GM12864 (cell line): ENCODE measurements at regions not wholly inside any gene's neighbourhood (a gene's known extent, or its start where the extent isn't known, plus 50 kb on each side); places are given as distances from the start of the nearest gene placed in this dataset.

Experiments
- DNase-seq: peaks from one replicate; pipeline ENCODE4 v3.0.0-alpha.2; 2011; ENCODE audit warnings: low read depth
- H3K4me3 ChIP-seq: 2 replicates; pipeline ENCODE4 v1.5.1; 2011; ENCODE audit warnings: mild to moderate bottlenecking, low read depth, low read length, control low read depth
- CTCF ChIP-seq: IDR thresholded peaks from 2 replicates; pipeline ENCODE4 v1.5.1; 2011; ENCODE audit warnings: low read depth, mild to moderate bottlenecking, moderate library complexity, low read length, control low read depth, inconsistent platforms; ENCODE audit errors: missing control alignments

GRCh38 chr15:69980341-69981059, 117.2 kb downstream of the TLE3 start:
- H3K4me3 ChIP-seq = no peak overlapping the region
- DNase-seq = peak; percentile 59
- TF ChIP-seq CTCF = peak; percentile 28

GRCh38 chr15:69982037-69982436, 115.7 kb downstream of the TLE3 start:
- no peak for DNase-seq
- TF ChIP-seq CTCF = no peak
- no peak overlapping the region for H3K4me3 ChIP-seq

- no peak overlapping the region for H3K4me3 ChIP-seq
- no peak for TF ChIP-seq CTCF
- no peak for DNase-seq
These were observed 113.9 kb downstream of the TLE3 start for GRCh38 chr15:69983696-69984265.

GRCh38 chr15:69987492-69988489, 109.9 kb downstream of the TLE3 start:
- TF ChIP-seq CTCF = no peak
- no peak overlapping the region for H3K4me3 ChIP-seq
- no peak for DNase-seq

- no peak overlapping the region for H3K4me3 ChIP-seq
- DNase-seq = no peak
- no peak for TF ChIP-seq CTCF
These were observed 109.0 kb downstream of the TLE3 start for GRCh38 chr15:69988541-69989225.

GRCh38 chr15:69990566-69991421, 106.9 kb downstream of the TLE3 start:
- no peak for DNase-seq
- no peak for TF ChIP-seq CTCF
- no peak overlapping the region for H3K4me3 ChIP-seq
